H1 (cell line): ENCODE measurements at regions not wholly inside any gene's neighbourhood (a gene's known extent, or its start where the extent isn't known, plus 50 kb on each side); places are given as distances from the start of the nearest gene placed in this dataset.

Experiments
- BACH1 ChIP-seq: IDR thresholded peaks from 2 replicates; pipeline ENCODE4 v1.6.1; 2012; ENCODE audit warnings: low read length, improper control_type of control experiment
- EZH2 ChIP-seq: fragments of 200-600 bp; sonication (generic); IDR thresholded peaks from 2 replicates; pipeline ENCODE4 v1.7.1; 2012; ENCODE audit warnings: low read depth, mild to moderate bottlenecking, moderate library complexity, low read length, inconsistent platforms; ENCODE audit not compliant: severe bottlenecking
- HDAC6 ChIP-seq: IDR thresholded peaks from one replicate; pipeline ENCODE4 v1.7.1; 2012; ENCODE audit warnings: low read depth, mild to moderate bottlenecking, inconsistent platforms, low read length, moderate library complexity
- NRF1 ChIP-seq: IDR thresholded peaks from 2 replicates; pipeline ENCODE4 v1.6.1; 2011; ENCODE audit warnings: mild to moderate bottlenecking, low read depth, low read length, improper control_type of control experiment
- POLR2A ChIP-seq, 2 experiments: IDR thresholded peaks; 1 replicate in 1 of 2; 2 replicates in 1 of 2; pipeline ENCODE4 v1.6.1; 2011; ENCODE audit warnings: low read depth in 2 of 2, low read length in 2 of 2, mild to moderate bottlenecking in 2 of 2; ENCODE audit errors: control extremely low read depth in 1 of 2
- RAD21 ChIP-seq, 2 experiments: IDR thresholded peaks in 1 of 2; conservative IDR thresholded peaks in 1 of 2; 2 replicates each; pipeline ENCODE4 v1.6.1; 2011; ENCODE audit warnings: low read depth in 2 of 2, low read length in 2 of 2, improper control_type of control experiment in 1 of 2, inconsistent platforms in 1 of 2, mild to moderate bottlenecking in 1 of 2, moderate library complexity in 1 of 2
- RFX5 ChIP-seq: IDR thresholded peaks from 2 replicates; pipeline ENCODE4 v1.6.1; 2011; ENCODE audit warnings: low read depth, low read length, improper control_type of control experiment, borderline replicate concordance
- TAF1 ChIP-seq: IDR thresholded peaks from 2 replicates; pipeline ENCODE4 v1.6.1; 2011; ENCODE audit warnings: mild to moderate bottlenecking, low read depth, low read length
- TEAD4 ChIP-seq: IDR thresholded peaks from 2 replicates; pipeline ENCODE4 v1.6.1; 2012; ENCODE audit warnings: low read depth, low read length, inconsistent platforms, mixed read lengths
- YY1 ChIP-seq: IDR thresholded peaks from 2 replicates; pipeline ENCODE4 v1.6.1; 2011; ENCODE audit warnings: low read depth, mild to moderate bottlenecking, low read length
- ZNF274 ChIP-seq: IDR thresholded peaks from 2 replicates; pipeline ENCODE4 v1.7.0; 2012; ENCODE audit warnings: low read length, borderline replicate concordance; ENCODE audit errors: extremely low read depth
- TF ChIP-seq, protein P1 (sequence below), 3 experiments: IDR thresholded peaks; 1 replicate in 2 of 3; 2 replicates in 1 of 3; pipeline versions ENCODE4 v1.5.1 to v1.6.1; 2011; ENCODE audit warnings: low read length in 3 of 3, mild to moderate bottlenecking in 3 of 3, inconsistent platforms in 2 of 3, low read depth in 1 of 3, moderate library complexity in 1 of 3; ENCODE audit not compliant: insufficient read depth in 1 of 3; ENCODE audit errors: control extremely low read depth in 1 of 3
- TF ChIP-seq, protein P2 (sequence below): IDR thresholded peaks from 2 replicates; pipeline ENCODE4 v1.6.1; 2011; ENCODE audit warnings: low read depth, mild to moderate bottlenecking, low read length; ENCODE audit not compliant: insufficient read depth

- TF ChIP-seq RFX5: no peak
- no peak for TF ChIP-seq EZH2
- TF ChIP-seq BACH1: no peak
- TF ChIP-seq ZNF274: no peak
- TF ChIP-seq TEAD4: no peak
- TF ChIP-seq, protein P1, sequence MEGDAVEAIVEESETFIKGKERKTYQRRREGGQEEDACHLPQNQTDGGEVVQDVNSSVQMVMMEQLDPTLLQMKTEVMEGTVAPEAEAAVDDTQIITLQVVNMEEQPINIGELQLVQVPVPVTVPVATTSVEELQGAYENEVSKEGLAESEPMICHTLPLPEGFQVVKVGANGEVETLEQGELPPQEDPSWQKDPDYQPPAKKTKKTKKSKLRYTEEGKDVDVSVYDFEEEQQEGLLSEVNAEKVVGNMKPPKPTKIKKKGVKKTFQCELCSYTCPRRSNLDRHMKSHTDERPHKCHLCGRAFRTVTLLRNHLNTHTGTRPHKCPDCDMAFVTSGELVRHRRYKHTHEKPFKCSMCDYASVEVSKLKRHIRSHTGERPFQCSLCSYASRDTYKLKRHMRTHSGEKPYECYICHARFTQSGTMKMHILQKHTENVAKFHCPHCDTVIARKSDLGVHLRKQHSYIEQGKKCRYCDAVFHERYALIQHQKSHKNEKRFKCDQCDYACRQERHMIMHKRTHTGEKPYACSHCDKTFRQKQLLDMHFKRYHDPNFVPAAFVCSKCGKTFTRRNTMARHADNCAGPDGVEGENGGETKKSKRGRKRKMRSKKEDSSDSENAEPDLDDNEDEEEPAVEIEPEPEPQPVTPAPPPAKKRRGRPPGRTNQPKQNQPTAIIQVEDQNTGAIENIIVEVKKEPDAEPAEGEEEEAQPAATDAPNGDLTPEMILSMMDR (IDR thresholded peaks at IDR 0.05; ENCODE audit: control extremely low read depth in 1 of 3, insufficient read depth in 1 of 3, low read depth in 1 of 3, low read length in 3 of 3): no peak
- no peak for TF ChIP-seq NRF1
- no peak for TF ChIP-seq HDAC6
- no peak for TF ChIP-seq TAF1
- TF ChIP-seq RAD21 (IDR thresholded peaks at IDR 0.05 in 1 of 2, conservative IDR thresholded peaks at IDR 0.05 in 1 of 2; ENCODE audit: low read depth in 2 of 2, low read length in 2 of 2): no peak
- TF ChIP-seq YY1: no peak
- no peak for TF ChIP-seq POLR2A (IDR thresholded peaks at IDR 0.05; ENCODE audit: control extremely low read depth in 1 of 2, low read depth in 2 of 2, low read length in 2 of 2)
- TF ChIP-seq, protein P2, sequence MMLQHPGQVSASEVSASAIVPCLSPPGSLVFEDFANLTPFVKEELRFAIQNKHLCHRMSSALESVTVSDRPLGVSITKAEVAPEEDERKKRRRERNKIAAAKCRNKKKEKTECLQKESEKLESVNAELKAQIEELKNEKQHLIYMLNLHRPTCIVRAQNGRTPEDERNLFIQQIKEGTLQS: no peak
Observed at GRCh38 chr18:25953111-25953510, 137.3 kb downstream of the SS18 start.
